ENCODE measurements at regions not wholly inside any gene's neighbourhood (a gene's known extent, or its start where the extent isn't known, plus 50 kb on each side); places are given as distances from the start of the nearest gene placed in this dataset.

DNA sequence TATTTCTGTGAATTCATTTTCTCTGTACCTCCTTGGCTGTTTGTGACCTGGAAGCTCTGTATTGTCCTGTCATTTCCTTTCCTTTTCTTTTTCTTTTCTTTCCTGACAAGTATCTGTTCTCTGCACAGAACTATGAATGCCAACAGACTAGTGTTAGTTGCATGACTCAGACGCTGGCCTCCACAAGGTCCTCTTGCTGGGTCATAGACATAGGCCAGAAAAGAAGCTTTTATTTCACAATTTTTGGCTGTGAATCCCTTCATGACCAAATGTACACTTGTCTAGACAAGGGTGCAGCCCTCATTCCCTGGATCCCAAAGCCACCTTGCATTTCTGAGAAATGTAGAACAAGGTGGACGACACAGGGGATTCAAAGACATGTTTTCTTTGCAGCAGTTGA is 104.1 kb upstream of the MTNR1B start:
- TF ChIP-seq, protein P1, sequence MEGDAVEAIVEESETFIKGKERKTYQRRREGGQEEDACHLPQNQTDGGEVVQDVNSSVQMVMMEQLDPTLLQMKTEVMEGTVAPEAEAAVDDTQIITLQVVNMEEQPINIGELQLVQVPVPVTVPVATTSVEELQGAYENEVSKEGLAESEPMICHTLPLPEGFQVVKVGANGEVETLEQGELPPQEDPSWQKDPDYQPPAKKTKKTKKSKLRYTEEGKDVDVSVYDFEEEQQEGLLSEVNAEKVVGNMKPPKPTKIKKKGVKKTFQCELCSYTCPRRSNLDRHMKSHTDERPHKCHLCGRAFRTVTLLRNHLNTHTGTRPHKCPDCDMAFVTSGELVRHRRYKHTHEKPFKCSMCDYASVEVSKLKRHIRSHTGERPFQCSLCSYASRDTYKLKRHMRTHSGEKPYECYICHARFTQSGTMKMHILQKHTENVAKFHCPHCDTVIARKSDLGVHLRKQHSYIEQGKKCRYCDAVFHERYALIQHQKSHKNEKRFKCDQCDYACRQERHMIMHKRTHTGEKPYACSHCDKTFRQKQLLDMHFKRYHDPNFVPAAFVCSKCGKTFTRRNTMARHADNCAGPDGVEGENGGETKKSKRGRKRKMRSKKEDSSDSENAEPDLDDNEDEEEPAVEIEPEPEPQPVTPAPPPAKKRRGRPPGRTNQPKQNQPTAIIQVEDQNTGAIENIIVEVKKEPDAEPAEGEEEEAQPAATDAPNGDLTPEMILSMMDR (IDR thresholded peaks at IDR 0.05; ENCODE audit: low read depth, low read length): no peak
- ChIA-PET CTCF (no interaction called here), POLR2A (no interaction called here)
- H3K27ac ChIP-seq (ENCODE audit: low read depth, low read length): no peak overlapping the region
- H3K27me3 ChIP-seq (ENCODE audit: control insufficient read depth, insufficient read depth, low read length): no peaks in the 10 kb centered on the region
- H3K4me3 ChIP-seq (ENCODE audit: low read depth, low read length): no peak overlapping the region
- no peak for DNase-seq (ENCODE audit: low read depth, low spot score)
- no peaks in the 10 kb centered on the region for H3K9me3 ChIP-seq (ENCODE audit: control insufficient read depth, insufficient read depth, low read length)

DNA sequence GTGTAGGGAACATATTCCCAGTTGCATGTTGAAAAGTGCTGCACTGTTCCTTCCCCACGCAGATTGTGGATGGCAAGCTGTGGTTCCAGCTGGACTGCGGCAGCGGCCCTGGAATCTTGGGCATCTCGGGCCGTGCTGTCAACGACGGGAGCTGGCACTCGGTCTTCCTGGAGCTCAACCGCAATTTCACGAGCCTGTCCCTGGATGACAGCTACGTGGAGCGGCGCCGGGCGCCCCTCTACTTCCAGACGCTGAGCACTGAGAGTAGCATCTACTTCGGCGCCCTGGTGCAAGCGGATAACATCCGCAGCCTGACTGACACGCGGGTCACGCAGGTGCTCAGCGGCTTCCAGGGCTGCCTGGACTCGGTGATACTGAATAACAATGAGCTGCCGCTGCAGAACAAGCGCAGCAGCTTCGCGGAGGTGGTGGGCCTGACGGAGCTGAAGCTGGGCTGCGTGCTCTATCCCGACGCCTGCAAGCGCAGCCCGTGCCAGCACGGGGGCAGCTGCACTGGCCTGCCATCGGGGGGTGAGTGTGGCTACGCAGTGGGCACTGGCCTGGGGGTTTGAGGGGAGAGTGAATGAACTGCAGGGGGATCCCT is 102.7 kb upstream of the MTNR1B start:
- POLR2A ChIA-PET: no interaction called here
- CTCF ChIA-PET: interaction anchor here (0.7 kb wide), 1 partner anchor 357 kb away, joined by 3 read pairs; no protein-coding TSS in a partner anchor
- no peak for DNase-seq (ENCODE audit: low read depth, low spot score)
- H3K9me3 ChIP-seq (ENCODE audit: control insufficient read depth, insufficient read depth, low read length): no peaks in the 10 kb centered on the region
- no peak overlapping the region for H3K4me3 ChIP-seq (ENCODE audit: low read depth, low read length)
- TF ChIP-seq, protein P1 (IDR thresholded peaks at IDR 0.05; ENCODE audit: low read depth, low read length): no peak
- no peak overlapping the region for H3K27ac ChIP-seq (ENCODE audit: low read depth, low read length)
- H3K27me3 ChIP-seq (ENCODE audit: control insufficient read depth, insufficient read depth, low read length): no peaks in the 10 kb centered on the region

DNA sequence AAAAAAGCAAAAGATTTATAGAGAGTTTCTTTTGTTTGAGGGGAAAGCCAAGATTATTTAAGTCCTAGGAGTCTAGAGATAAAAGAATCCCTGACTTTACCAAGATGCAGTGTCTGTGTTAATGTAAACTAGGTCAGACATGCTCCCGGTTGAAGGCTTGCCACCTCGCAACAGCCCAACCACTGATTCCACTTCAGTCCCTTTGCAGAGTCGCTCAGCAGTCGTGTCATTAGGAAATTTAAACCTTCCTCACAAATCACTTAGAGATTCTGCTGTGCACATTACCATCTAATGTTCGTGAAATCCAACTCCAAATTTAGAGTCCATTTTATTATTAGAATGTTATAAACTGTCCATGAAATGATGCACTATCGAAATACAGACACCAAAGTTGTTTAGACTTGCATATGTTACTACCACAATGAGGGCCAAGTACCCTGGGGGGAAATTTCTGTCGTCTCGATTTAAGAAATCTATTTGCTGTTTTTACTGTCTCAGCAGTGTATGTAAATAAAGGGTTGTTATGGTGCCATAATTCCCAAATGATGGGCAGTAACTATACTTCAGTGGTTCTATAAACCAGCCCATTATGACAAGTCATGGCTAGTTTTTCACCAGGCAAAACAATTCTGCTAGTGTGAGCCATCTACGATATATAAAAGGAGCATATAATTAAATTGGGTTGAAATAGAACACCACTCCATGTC is 101.4 kb upstream of the MTNR1B start:
- TF ChIP-seq, protein P1 (IDR thresholded peaks at IDR 0.05; ENCODE audit: low read depth, low read length): no peak
- no peak for DNase-seq (ENCODE audit: low read depth, low spot score)
- Histone ChIP-seq H3K27ac (ENCODE audit: low read depth, low read length) (no peak overlapping the region), H3K27me3 (ENCODE audit: control insufficient read depth, insufficient read depth, low read length) (no peaks in the 10 kb centered on the region), H3K4me3 (ENCODE audit: low read depth, low read length) (no peak overlapping the region), H3K9me3 (ENCODE audit: control insufficient read depth, insufficient read depth, low read length) (no peaks in the 10 kb centered on the region)
- ChIA-PET CTCF (interaction anchor here (0.7 kb wide), 1 partner anchor 355 kb away, joined by 3 read pairs; no protein-coding TSS in a partner anchor), POLR2A (no interaction called here)

GRCh38 chr11:92869716-92870115 is 99.7 kb upstream of the MTNR1B start:
- TF ChIP-seq, protein P1 (IDR thresholded peaks at IDR 0.05; ENCODE audit: low read depth, low read length): no peak
- ChIA-PET CTCF (no interaction called here), POLR2A (no interaction called here)
- no peak for DNase-seq (ENCODE audit: low read depth, low spot score)
- Histone ChIP-seq H3K27me3 (ENCODE audit: control insufficient read depth, insufficient read depth, low read length) (no peaks in the 10 kb centered on the region), H3K4me3 (ENCODE audit: low read depth, low read length) (no peak overlapping the region), H3K27ac (ENCODE audit: low read depth, low read length) (no peak overlapping the region), H3K9me3 (ENCODE audit: control insufficient read depth, insufficient read depth, low read length) (no peaks in the 10 kb centered on the region)

GRCh38 chr11:92870196-92870832 is 99.1 kb upstream of the MTNR1B start:
- CTCF ChIA-PET: interaction anchor here (0.5 kb wide), 1 partner anchor 89 kb away, joined by 5 read pairs; no protein-coding TSS in a partner anchor
- DNase-seq (ENCODE audit: low read depth, low spot score): no peak
- TF ChIP-seq, protein P1 (IDR thresholded peaks at IDR 0.05; ENCODE audit: low read depth, low read length): no peak
- POLR2A ChIA-PET: no interaction called here
- H3K4me3 ChIP-seq (ENCODE audit: low read depth, low read length): no peak overlapping the region
- H3K9me3 ChIP-seq (ENCODE audit: control insufficient read depth, insufficient read depth, low read length): no peaks in the 10 kb centered on the region
- no peak overlapping the region for H3K27ac ChIP-seq (ENCODE audit: low read depth, low read length)
- no peaks in the 10 kb centered on the region for H3K27me3 ChIP-seq (ENCODE audit: control insufficient read depth, insufficient read depth, low read length)

Data from AG04450 (cell line).